GM19239 (cell line): ENCODE measurements at regions not wholly inside any gene's neighbourhood (a gene's known extent, or its start where the extent isn't known, plus 50 kb on each side); places are given as distances from the start of the nearest gene placed in this dataset.

Experiments
- DNase-seq: peaks from one replicate; pipeline ENCODE4 v3.0.0; 2011; ENCODE audit warnings: low spot score; ENCODE audit not compliant: insufficient read length
- FAIRE-seq: peaks from 2 replicates; lab custom pipeline; 2011; peaks lifted over from hg19 to GRCh38; lab: Jason Lieb, UNC

- DNase-seq = no peak
- FAIRE-seq = no peak
These were observed 408.4 kb upstream of the NMUR2 start for GRCh38 chr5:152813526-152813925.

GRCh38 chr5:152819891-152820290 is 414.8 kb upstream of the NMUR2 start:
- no peak for FAIRE-seq
- DNase-seq = no peak

- no peak for FAIRE-seq
- DNase-seq = no peak
These were observed 419.2 kb upstream of the NMUR2 start for GRCh38 chr5:152824316-152824715.

GRCh38 chr5:152838241-152838786 is 433.2 kb upstream of the NMUR2 start:
- FAIRE-seq (no peak), DNase-seq (no peak)

- DNase-seq (no peak), FAIRE-seq (no peak)
These were observed 439.6 kb upstream of the NMUR2 start for GRCh38 chr5:152844713-152845112.

GRCh38 chr5:152853361-152853760 is 448.3 kb upstream of the NMUR2 start:
- FAIRE-seq (no peak), DNase-seq (no peak)

GRCh38 chr5:152855441-152855840 is 450.4 kb upstream of the NMUR2 start:
- DNase-seq = no peak

GRCh38 chr5:152861231-152861630 is 456.2 kb upstream of the NMUR2 start:
- FAIRE-seq (no peak), DNase-seq (no peak)

More at GRCh38 chr5:152855441-152855840, 450.4 kb upstream of the NMUR2 start:
- FAIRE-seq = no peak

GRCh38 chr5:152864447-152864846 is 459.4 kb upstream of the NMUR2 start:
- DNase-seq (no peak), FAIRE-seq (no peak)

GRCh38 chr5:152864991-152865390 is 459.9 kb upstream of the NMUR2 start:
- DNase-seq = no peak

GRCh38 chr5:152869971-152870370 is 464.9 kb upstream of the NMUR2 start:
- DNase-seq (no peak), FAIRE-seq (no peak)

More at GRCh38 chr5:152864991-152865390, 459.9 kb upstream of the NMUR2 start:
- no peak for FAIRE-seq

- DNase-seq = no peak
- FAIRE-seq = no peak
These were observed 477.5 kb upstream of the NMUR2 start for GRCh38 chr5:152882621-152883020.

GRCh38 chr5:152883066-152883775 is 478.1 kb upstream of the NMUR2 start:
- FAIRE-seq = no peak
- DNase-seq = no peak

- FAIRE-seq = no peak
- DNase-seq = no peak
These were observed 478.9 kb upstream of the NMUR2 start for GRCh38 chr5:152884006-152884405.

GRCh38 chr5:152900332-152900731 is 495.3 kb upstream of the NMUR2 start:
- FAIRE-seq = no peak
- DNase-seq = no peak

- no peak for DNase-seq
- no peak for FAIRE-seq
These were observed 496.7 kb upstream of the NMUR2 start for GRCh38 chr5:152901754-152902153.

GRCh38 chr5:152905286-152905685 is 500.2 kb upstream of the NMUR2 start:
- DNase-seq (no peak), FAIRE-seq (no peak)

- no peak for DNase-seq
- FAIRE-seq = no peak
These were observed 502.6 kb upstream of the NMUR2 start for GRCh38 chr5:152907488-152908245.

GRCh38 chr5:152912924-152913323 is 507.8 kb upstream of the NMUR2 start:
- no peak for FAIRE-seq
- no peak for DNase-seq

GRCh38 chr5:152932621-152933020 is 527.5 kb upstream of the NMUR2 start:
- DNase-seq = no peak
- no peak for FAIRE-seq

- FAIRE-seq (no peak), DNase-seq (no peak)
These were observed 528.0 kb upstream of the NMUR2 start for GRCh38 chr5:152933056-152933455.
